Endothelial cell of umbilical vein (primary cell): ENCODE measurements at regions not wholly inside any gene's neighbourhood (a gene's known extent, or its start where the extent isn't known, plus 50 kb on each side); places are given as distances from the start of the nearest gene placed in this dataset.

Experiments used
- BruUV-seq: library from RNA; stranded (reverse); fragments of 400-500 nt; replicated peaks from 2 replicates; lab custom pipeline; 2021; lab: Mats Ljungman, UMichigan
- CTCF ChIA-PET: fragments of 300-600, 350-600 bp; sonication (Branson Sonifier 250); formaldehyde crosslinking; loops from one replicate; lab custom pipeline; 2021; ENCODE audit warnings: antibody characterized with exemption, inconsistent platforms; lab: Charles Lee
- POLR2A ChIA-PET: fragments of 300-600, 350-600 bp; sonication (Branson Sonifier 250); formaldehyde crosslinking; loops from one replicate; lab custom pipeline; 2021; ENCODE audit warnings: antibody characterized with exemption, inconsistent platforms; lab: Charles Lee
- DNase-seq: peaks from one replicate; pipeline ENCODE4 v3.0.0-alpha.2; 2011; ENCODE audit warnings: low read depth, low spot score
- FAIRE-seq: peaks from 2 replicates; lab custom pipeline; 2011; peaks lifted over from hg19 to GRCh38; lab: Jason Lieb, UNC
- H2AFZ ChIP-seq: 2 replicates; pipeline ENCODE4 v1.6.0; 2012; ENCODE audit warnings: low read depth, low read length, control low read depth, inconsistent platforms
- H3K27ac ChIP-seq: 2 replicates; pipeline ENCODE4 v1.5.1; 2011; ENCODE audit warnings: low read depth, mild to moderate bottlenecking, control low read depth, low read length, moderate library complexity; ENCODE audit not compliant: insufficient read depth
- H3K27me3 ChIP-seq, 2 experiments: 2 replicates each; pipeline versions ENCODE4 v1.6.0 to v1.6.1; 2011; ENCODE audit warnings: low read length in 2 of 2, mixed read lengths in 1 of 2; ENCODE audit not compliant: control insufficient read depth in 2 of 2, insufficient read depth in 2 of 2
- H3K36me3 ChIP-seq, 2 experiments: 2 replicates in 1 of 2; 3 replicates in 1 of 2; pipeline ENCODE4 v1.5.1; 2011; ENCODE audit warnings: low read length in 2 of 2, mild to moderate bottlenecking in 1 of 2, moderate library complexity in 1 of 2; ENCODE audit not compliant: control insufficient read depth in 2 of 2, insufficient read depth in 2 of 2; ENCODE audit errors: extremely low read depth in 1 of 2
- H3K4me1 ChIP-seq: 3 replicates; pipeline ENCODE4 v1.5.1; 2011; ENCODE audit warnings: mild to moderate bottlenecking, low read length; ENCODE audit not compliant: control insufficient read depth, insufficient read depth; ENCODE audit errors: extremely low read depth
- H3K4me2 ChIP-seq: 2 replicates; pipeline ENCODE4 v1.6.1; 2011; ENCODE audit warnings: low read length, control low read depth, mixed read lengths; ENCODE audit not compliant: insufficient read depth
- H3K4me3 ChIP-seq, 3 experiments: fragments of 200-600 bp in 1 of 3; sonication (generic), shearing (Covaris generic) in 1 of 3; replicated peaks in 1 of 3; 2 replicates each; pipeline ENCODE4 v1.5.1; 2011 to 2016; ENCODE audit warnings: control low read depth in 3 of 3, low read length in 3 of 3, mild to moderate bottlenecking in 2 of 3, inconsistent platforms in 1 of 3, low read depth in 1 of 3, moderate library complexity in 1 of 3; ENCODE audit not compliant: insufficient read depth in 1 of 3
- H3K79me2 ChIP-seq: 2 replicates; pipeline ENCODE4 v1.6.0; 2012; ENCODE audit warnings: low read length, inconsistent platforms; ENCODE audit not compliant: control insufficient read depth, insufficient read depth
- H3K9ac ChIP-seq: replicated peaks from 2 replicates; pipeline ENCODE3; 2011; ENCODE audit warnings: low read length, control low read depth; ENCODE audit not compliant: insufficient read depth; ENCODE audit errors: extremely low read depth
- H3K9me1 ChIP-seq: replicated peaks from 3 replicates; pipeline ENCODE4 v1.6.0; 2011; ENCODE audit warnings: mild to moderate bottlenecking, low read length; ENCODE audit not compliant: control insufficient read depth, insufficient read depth; ENCODE audit errors: extremely low read depth
- H3K9me3 ChIP-seq: replicated peaks from 2 replicates; pipeline ENCODE4 v1.5.1; 2012; ENCODE audit warnings: low read length, inconsistent platforms; ENCODE audit not compliant: control insufficient read depth, insufficient read depth
- H4K20me1 ChIP-seq: replicated peaks from 2 replicates; pipeline ENCODE3; 2011; ENCODE audit warnings: mild to moderate bottlenecking, low read length; ENCODE audit not compliant: control insufficient read depth, insufficient read depth; ENCODE audit errors: extremely low read depth
- EZH2 ChIP-seq: IDR thresholded peaks from 2 replicates; pipeline ENCODE4 v1.6.1; 2012; ENCODE audit warnings: borderline replicate concordance, low read depth, mild to moderate bottlenecking, moderate library complexity, low read length, inconsistent platforms; ENCODE audit not compliant: severe bottlenecking
- FOS ChIP-seq: IDR thresholded peaks from 2 replicates; pipeline ENCODE4 v1.6.1; 2011; ENCODE audit warnings: mild to moderate bottlenecking, low read length, moderate library complexity, borderline replicate concordance; ENCODE audit not compliant: insufficient read depth
- GATA2 ChIP-seq: IDR thresholded peaks from 2 replicates; pipeline ENCODE4 v1.7.0; 2011; ENCODE audit warnings: low read depth, mild to moderate bottlenecking, moderate library complexity, mixed read lengths, low read length; ENCODE audit not compliant: insufficient read length, insufficient read depth
- JUN ChIP-seq: IDR thresholded peaks from 2 replicates; pipeline ENCODE4 v1.6.1; 2011; ENCODE audit warnings: borderline replicate concordance, low read depth; ENCODE audit not compliant: insufficient read length, insufficient read depth
- MYC ChIP-seq: IDR thresholded peaks from one replicate; pipeline ENCODE4 v1.6.1; 2011; ENCODE audit warnings: mild to moderate bottlenecking, low read depth, low read length
- POLR2A ChIP-seq: IDR thresholded peaks from 2 replicates; pipeline ENCODE4 v1.6.1; 2012; ENCODE audit warnings: low read depth, mild to moderate bottlenecking, control low read depth, low read length
- POLR2AphosphoS5 ChIP-seq: IDR thresholded peaks from 2 replicates; pipeline ENCODE4 v1.6.1; 2012; ENCODE audit warnings: low read depth, mild to moderate bottlenecking, control low read depth, low read length, moderate library complexity; ENCODE audit not compliant: insufficient read depth
- dilution Hi-C: fragments of 300-500 bp; cut with MboI; formaldehyde crosslinking; loops from one replicate; pipeline ENCODE4 v1.15.0; 2019; ENCODE audit warnings: low sequenced_read_pairs; ENCODE audit not compliant: extremely low pct_ligation_motif_present
- intact Hi-C: fragments of 100-400 bp; cut with micrococcal nuclease; formaldehyde crosslinking; loops from one replicate; pipeline ENCODE4 v1.10.0; 2022
- TF ChIP-seq, protein P1 (sequence below), 2 donors: IDR thresholded peaks; 1 replicate in 1 of 2; 2 replicates in 1 of 2; pipeline ENCODE4 v1.5.1; 2011; ENCODE audit warnings: low read length in 2 of 2, mild to moderate bottlenecking in 2 of 2, moderate library complexity in 2 of 2, control low read depth in 1 of 2, inconsistent platforms in 1 of 2, low read depth in 1 of 2; ENCODE audit not compliant: insufficient read depth in 1 of 2; ENCODE audit errors: extremely low read depth in 1 of 2
- TF ChIP-seq, protein P2 (sequence below): IDR thresholded peaks from 2 replicates; pipeline ENCODE4 v1.6.1; 2011; ENCODE audit not compliant: insufficient read depth, insufficient read length

- Histone ChIP-seq H3K4me3 (no peak overlapping the region), H2AFZ (no peak overlapping the region), H3K79me2 (no peaks in the 10 kb centered on the region), H3K9me3 (no peaks in the 10 kb centered on the region), H3K9ac (no peak overlapping the region), H3K9me1 (no peaks in the 10 kb centered on the region), H3K27me3 (peaks cover 0 to 2% of the 10 kb centered on the region in 2 experiments), H3K27ac (no peak overlapping the region), H4K20me1 (no peaks in the 10 kb centered on the region), H3K4me2 (no peak overlapping the region), H3K36me3 (no peaks in the 10 kb centered on the region), H3K4me1 (no peaks in the 10 kb centered on the region)
- ChIA-PET CTCF (no interaction called here), POLR2A (no interaction called here)
- no peak for TF ChIP-seq MYC
- no peak for TF ChIP-seq GATA2
- no peak for TF ChIP-seq FOS
- TF ChIP-seq, protein P1, sequence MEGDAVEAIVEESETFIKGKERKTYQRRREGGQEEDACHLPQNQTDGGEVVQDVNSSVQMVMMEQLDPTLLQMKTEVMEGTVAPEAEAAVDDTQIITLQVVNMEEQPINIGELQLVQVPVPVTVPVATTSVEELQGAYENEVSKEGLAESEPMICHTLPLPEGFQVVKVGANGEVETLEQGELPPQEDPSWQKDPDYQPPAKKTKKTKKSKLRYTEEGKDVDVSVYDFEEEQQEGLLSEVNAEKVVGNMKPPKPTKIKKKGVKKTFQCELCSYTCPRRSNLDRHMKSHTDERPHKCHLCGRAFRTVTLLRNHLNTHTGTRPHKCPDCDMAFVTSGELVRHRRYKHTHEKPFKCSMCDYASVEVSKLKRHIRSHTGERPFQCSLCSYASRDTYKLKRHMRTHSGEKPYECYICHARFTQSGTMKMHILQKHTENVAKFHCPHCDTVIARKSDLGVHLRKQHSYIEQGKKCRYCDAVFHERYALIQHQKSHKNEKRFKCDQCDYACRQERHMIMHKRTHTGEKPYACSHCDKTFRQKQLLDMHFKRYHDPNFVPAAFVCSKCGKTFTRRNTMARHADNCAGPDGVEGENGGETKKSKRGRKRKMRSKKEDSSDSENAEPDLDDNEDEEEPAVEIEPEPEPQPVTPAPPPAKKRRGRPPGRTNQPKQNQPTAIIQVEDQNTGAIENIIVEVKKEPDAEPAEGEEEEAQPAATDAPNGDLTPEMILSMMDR (IDR thresholded peaks at IDR 0.05; ENCODE audit: extremely low read depth in 1 of 2, insufficient read depth in 1 of 2, low read depth in 1 of 2, low read length in 2 of 2) = no peak
- no peak for TF ChIP-seq POLR2AphosphoS5
- no peak for TF ChIP-seq EZH2
- TF ChIP-seq JUN = no peak
- TF ChIP-seq, protein P2, sequence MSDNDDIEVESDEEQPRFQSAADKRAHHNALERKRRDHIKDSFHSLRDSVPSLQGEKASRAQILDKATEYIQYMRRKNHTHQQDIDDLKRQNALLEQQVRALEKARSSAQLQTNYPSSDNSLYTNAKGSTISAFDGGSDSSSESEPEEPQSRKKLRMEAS = no peak
- no peak for TF ChIP-seq POLR2A
- FAIRE-seq (no peak), DNase-seq (no peak)
- intact Hi-C loops = no loop called here
- BruUV-seq = no TSS peak
- dilution Hi-C loops = no loop called here
Measured at GRCh38 chr4:129337228-129337620, 241.3 kb downstream of the C4orf33 start.
